ENCODE measurements at regions not wholly inside any gene's neighbourhood (a gene's known extent, or its start where the extent isn't known, plus 50 kb on each side); places are given as distances from the start of the nearest gene placed in this dataset.

DNA sequence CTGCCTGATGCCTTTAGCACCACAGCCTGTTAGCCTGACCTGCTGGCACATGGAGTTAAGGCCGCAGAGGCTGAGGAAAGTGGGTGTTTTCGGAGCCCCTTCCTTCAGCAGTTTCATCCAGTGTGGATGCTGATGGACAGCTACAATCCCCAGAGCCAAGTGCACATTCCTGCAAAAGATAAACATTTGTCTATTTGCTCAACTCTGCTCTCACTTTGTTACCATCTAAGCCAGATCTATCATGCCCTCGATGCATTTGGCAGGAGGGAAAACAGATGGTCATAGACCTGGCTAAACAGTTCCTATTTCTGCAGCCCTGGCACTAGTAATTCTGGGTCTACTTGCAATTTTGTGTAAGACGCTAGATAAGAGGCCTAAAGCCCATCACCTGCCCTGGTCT is 312.9 kb upstream of the RASGRP1 start:
- Histone ChIP-seq H3K4me1 (ENCODE audit: control insufficient read depth, insufficient read depth, low read length) (no peaks in the 10 kb centered on the region), H3K4me3 (ENCODE audit: insufficient read depth, low read depth, low read length) (no peak overlapping the region), H3K36me3 (ENCODE audit: control insufficient read depth, insufficient read depth, low read length) (no peaks in the 10 kb centered on the region), H3K27ac (ENCODE audit: insufficient read depth, low read depth, low read length, poor library complexity, severe bottlenecking) (no peak overlapping the region), H3K9me3 (ENCODE audit: control insufficient read depth, low read length) (no peaks in the 10 kb centered on the region), H3K27me3 (ENCODE audit: control insufficient read depth, insufficient read depth, low read length, poor library complexity, severe bottlenecking) (no peaks in the 10 kb centered on the region)
- 91 to 94% methylated on average over 4 of the region's 4 CpGs for WGBS, 2 experiments

- Histone ChIP-seq H3K27me3 (ENCODE audit: control insufficient read depth, insufficient read depth, low read length, poor library complexity, severe bottlenecking) (no peaks in the 10 kb centered on the region), H3K9me3 (ENCODE audit: control insufficient read depth, low read length) (no peaks in the 10 kb centered on the region), H3K27ac (ENCODE audit: insufficient read depth, low read depth, low read length, poor library complexity, severe bottlenecking) (no peak overlapping the region), H3K4me1 (ENCODE audit: control insufficient read depth, insufficient read depth, low read length) (no peaks in the 10 kb centered on the region), H3K4me3 (ENCODE audit: insufficient read depth, low read depth, low read length) (no peak overlapping the region), H3K36me3 (ENCODE audit: control insufficient read depth, insufficient read depth, low read length) (no peaks in the 10 kb centered on the region)
These were observed 313.4 kb upstream of the RASGRP1 start for GRCh38 chr15:38878026-38878425.

DNA sequence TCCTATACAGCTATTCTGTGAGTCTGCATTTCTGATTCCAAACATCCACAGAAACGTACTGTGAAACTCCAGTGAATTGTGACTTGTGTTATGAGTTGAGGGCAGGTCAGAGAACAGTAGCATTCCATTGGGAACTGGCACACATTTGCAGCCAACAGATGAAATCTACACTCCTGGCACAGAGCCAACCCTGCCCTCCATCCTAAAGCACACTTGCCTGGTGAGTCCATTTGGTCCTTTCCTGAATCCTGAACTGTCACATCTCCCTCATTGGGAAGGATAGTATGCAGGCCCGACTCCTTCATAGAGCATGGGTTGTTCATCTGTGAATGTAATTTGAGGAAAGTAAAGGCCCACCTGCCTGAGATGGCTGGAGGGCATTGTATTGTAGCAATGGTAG is 314.3 kb upstream of the RASGRP1 start:
- Histone ChIP-seq H3K36me3 (ENCODE audit: control insufficient read depth, insufficient read depth, low read length) (no peaks in the 10 kb centered on the region), H3K4me1 (ENCODE audit: control insufficient read depth, insufficient read depth, low read length) (no peaks in the 10 kb centered on the region), H3K4me3 (ENCODE audit: insufficient read depth, low read depth, low read length) (no peak overlapping the region), H3K27me3 (ENCODE audit: control insufficient read depth, insufficient read depth, low read length, poor library complexity, severe bottlenecking) (no peaks in the 10 kb centered on the region), H3K27ac (ENCODE audit: insufficient read depth, low read depth, low read length, poor library complexity, severe bottlenecking) (no peak overlapping the region), H3K9me3 (ENCODE audit: control insufficient read depth, low read length) (no peaks in the 10 kb centered on the region)
- 96% methylated on average over 2 of the region's 2 CpGs for WGBS, 2 experiments

GRCh38 chr15:38879909-38880471 is 315.4 kb upstream of the RASGRP1 start:
- no peak overlapping the region for H3K27ac ChIP-seq (ENCODE audit: insufficient read depth, low read depth, low read length, poor library complexity, severe bottlenecking)
- H3K27me3 ChIP-seq (ENCODE audit: control insufficient read depth, insufficient read depth, low read length, poor library complexity, severe bottlenecking) = no peaks in the 10 kb centered on the region
- H3K4me3 ChIP-seq (ENCODE audit: insufficient read depth, low read depth, low read length) = no peak overlapping the region
- H3K36me3 ChIP-seq (ENCODE audit: control insufficient read depth, insufficient read depth, low read length) = no peaks in the 10 kb centered on the region
- whole genome bisulfite sequencing, 2 experiments = 94 to 97% methylated on average over 4 of the region's 4 CpGs
- H3K4me1 ChIP-seq (ENCODE audit: control insufficient read depth, insufficient read depth, low read length) = no peaks in the 10 kb centered on the region
- H3K9me3 ChIP-seq (ENCODE audit: control insufficient read depth, low read length) = no peaks in the 10 kb centered on the region

DNA sequence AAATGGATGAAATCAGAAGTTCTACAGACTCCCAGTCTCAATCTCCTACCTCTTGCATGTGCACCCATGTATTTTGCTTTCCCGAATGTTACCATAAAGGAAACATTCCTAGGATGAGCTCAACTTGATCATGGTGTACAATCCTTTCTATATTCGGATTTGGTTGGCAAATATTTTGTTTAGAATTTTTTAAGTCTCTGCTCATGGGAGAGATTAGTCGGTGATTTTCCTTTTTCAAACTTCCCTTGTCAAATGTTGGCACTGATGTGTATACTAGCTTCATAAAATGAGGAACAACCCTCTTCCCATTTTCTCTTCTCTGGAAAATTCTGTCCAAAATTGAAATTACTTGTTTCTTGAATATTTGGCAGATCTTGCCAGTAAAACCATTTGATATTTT is 317.6 kb upstream of the RASGRP1 start:
- no peaks in the 10 kb centered on the region for H3K4me1 ChIP-seq (ENCODE audit: control insufficient read depth, insufficient read depth, low read length)
- H3K4me3 ChIP-seq (ENCODE audit: insufficient read depth, low read depth, low read length) = no peak overlapping the region
- H3K27ac ChIP-seq (ENCODE audit: insufficient read depth, low read depth, low read length, poor library complexity, severe bottlenecking) = no peak overlapping the region
- 93 to 100% methylated on average over 3 of the region's 3 CpGs for WGBS, 2 experiments
- H3K9me3 ChIP-seq (ENCODE audit: control insufficient read depth, low read length) = no peaks in the 10 kb centered on the region
- H3K27me3 ChIP-seq (ENCODE audit: control insufficient read depth, insufficient read depth, low read length, poor library complexity, severe bottlenecking) = no peaks in the 10 kb centered on the region
- H3K36me3 ChIP-seq (ENCODE audit: control insufficient read depth, insufficient read depth, low read length) = no peaks in the 10 kb centered on the region

DNA sequence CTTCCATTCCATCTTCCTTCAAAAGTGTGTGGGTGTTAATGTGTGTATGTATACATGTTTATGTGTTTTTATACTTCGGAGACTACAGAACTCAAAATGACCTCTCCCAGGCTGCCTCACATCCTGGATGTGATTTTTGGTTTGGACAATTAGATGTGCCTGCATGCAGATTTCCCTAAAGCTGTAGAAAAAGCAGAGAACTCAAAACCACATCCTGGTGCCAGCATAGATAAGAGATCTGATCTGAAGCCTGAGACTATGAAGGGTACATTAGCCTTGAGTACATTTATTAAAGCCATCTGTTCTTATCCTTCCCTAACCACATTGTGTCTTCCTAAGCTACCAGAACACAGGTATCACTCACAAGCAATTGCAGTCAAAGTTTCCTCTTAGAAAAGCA is 319.4 kb upstream of the RASGRP1 start:
- H3K4me3 ChIP-seq (ENCODE audit: insufficient read depth, low read depth, low read length) = no peak overlapping the region
- H3K4me1 ChIP-seq (ENCODE audit: control insufficient read depth, insufficient read depth, low read length) = no peaks in the 10 kb centered on the region
- no peaks in the 10 kb centered on the region for H3K27me3 ChIP-seq (ENCODE audit: control insufficient read depth, insufficient read depth, low read length, poor library complexity, severe bottlenecking)
- 100% methylated on average over 1 of the region's 1 CpG for WGBS, 2 experiments
- no peak overlapping the region for H3K27ac ChIP-seq (ENCODE audit: insufficient read depth, low read depth, low read length, poor library complexity, severe bottlenecking)
- H3K36me3 ChIP-seq (ENCODE audit: control insufficient read depth, insufficient read depth, low read length) = no peaks in the 10 kb centered on the region
- H3K9me3 ChIP-seq (ENCODE audit: control insufficient read depth, low read length) = no peaks in the 10 kb centered on the region

GRCh38 chr15:38885001-38885400 is 320.4 kb upstream of the RASGRP1 start:
- H3K27me3 ChIP-seq (ENCODE audit: control insufficient read depth, insufficient read depth, low read length, poor library complexity, severe bottlenecking) = no peaks in the 10 kb centered on the region
- 90 to 91% methylated on average over 3 of the region's 3 CpGs for WGBS, 2 experiments
- no peaks in the 10 kb centered on the region for H3K9me3 ChIP-seq (ENCODE audit: control insufficient read depth, low read length)
- H3K27ac ChIP-seq (ENCODE audit: insufficient read depth, low read depth, low read length, poor library complexity, severe bottlenecking) = no peak overlapping the region
- no peak overlapping the region for H3K4me3 ChIP-seq (ENCODE audit: insufficient read depth, low read depth, low read length)
- H3K4me1 ChIP-seq (ENCODE audit: control insufficient read depth, insufficient read depth, low read length) = no peaks in the 10 kb centered on the region
- H3K36me3 ChIP-seq (ENCODE audit: control insufficient read depth, insufficient read depth, low read length) = no peaks in the 10 kb centered on the region

DNA sequence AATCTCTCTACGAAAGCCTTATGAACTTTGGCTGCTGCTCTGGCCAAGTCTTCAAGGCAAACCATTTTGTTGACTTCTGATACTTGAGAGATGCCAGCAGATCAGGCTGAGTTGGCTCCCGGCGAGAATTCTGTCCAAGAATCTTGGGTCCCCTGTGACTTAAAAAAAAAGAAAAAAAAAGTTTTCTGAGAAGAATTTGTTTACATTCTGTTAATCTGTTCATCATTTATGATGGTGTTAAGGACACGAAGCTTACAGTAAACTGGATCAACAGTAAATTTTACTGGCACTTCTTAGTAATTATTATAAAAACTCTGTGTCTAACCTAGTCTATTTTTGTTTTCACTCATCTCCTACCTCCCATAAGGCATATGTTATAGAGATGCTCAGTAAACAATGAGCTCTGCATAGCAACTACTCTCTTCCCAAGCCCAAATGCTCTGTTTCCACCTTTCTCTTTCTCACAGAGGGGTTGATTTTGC is 320.9 kb upstream of the RASGRP1 start:
- H3K9me3 ChIP-seq (ENCODE audit: control insufficient read depth, low read length) = no peaks in the 10 kb centered on the region
- no peaks in the 10 kb centered on the region for H3K4me1 ChIP-seq (ENCODE audit: control insufficient read depth, insufficient read depth, low read length)
- H3K4me3 ChIP-seq (ENCODE audit: insufficient read depth, low read depth, low read length) = no peak overlapping the region
- 89 to 95% methylated on average over 3 to 4 of the region's 4 CpGs for WGBS, 2 experiments
- H3K27me3 ChIP-seq (ENCODE audit: control insufficient read depth, insufficient read depth, low read length, poor library complexity, severe bottlenecking) = no peaks in the 10 kb centered on the region
- H3K27ac ChIP-seq (ENCODE audit: insufficient read depth, low read depth, low read length, poor library complexity, severe bottlenecking) = no peak overlapping the region
- H3K36me3 ChIP-seq (ENCODE audit: control insufficient read depth, insufficient read depth, low read length) = no peaks in the 10 kb centered on the region

DNA sequence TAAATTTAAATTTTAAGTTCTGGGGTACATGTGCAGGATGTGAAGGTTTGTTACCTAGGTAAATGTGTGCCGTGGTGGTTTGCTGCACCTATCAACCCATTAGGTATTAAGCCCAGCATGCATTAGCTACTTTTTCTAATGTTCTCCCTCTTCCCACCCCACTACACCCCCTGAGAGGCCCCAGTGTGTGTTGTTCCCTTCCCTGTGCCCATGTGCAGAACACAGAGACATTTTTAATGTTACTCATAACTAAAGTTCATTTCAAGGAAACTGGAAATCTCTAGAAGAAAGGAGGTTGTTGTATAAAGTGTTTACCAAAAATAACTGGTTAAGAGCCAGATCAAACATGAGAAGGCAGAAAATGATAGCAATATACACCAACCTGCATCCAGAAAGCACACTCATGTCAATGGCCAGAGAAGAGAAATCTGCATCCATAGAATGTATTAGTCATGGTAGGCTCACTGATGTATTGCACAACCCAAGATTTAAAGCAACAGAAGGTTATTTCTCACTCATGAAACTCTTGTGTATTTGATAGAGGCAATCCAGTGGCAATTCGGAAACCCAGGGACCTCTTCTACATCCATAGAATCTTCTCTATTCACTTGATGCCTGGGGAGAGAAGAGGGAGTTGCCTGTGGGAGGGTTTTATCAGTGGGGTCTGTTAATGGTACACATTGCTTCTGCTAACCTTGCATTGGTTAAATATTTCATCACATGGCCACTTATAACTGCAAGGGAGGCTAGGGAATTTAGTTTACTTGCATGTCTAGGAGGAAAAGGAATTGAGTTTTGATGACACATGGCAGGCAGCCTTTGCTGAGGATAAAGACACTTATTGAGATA is 321.9 kb upstream of the RASGRP1 start:
- Histone ChIP-seq H3K4me1 (ENCODE audit: control insufficient read depth, insufficient read depth, low read length) (no peaks in the 10 kb centered on the region), H3K4me3 (ENCODE audit: insufficient read depth, low read depth, low read length) (no peak overlapping the region), H3K27me3 (ENCODE audit: control insufficient read depth, insufficient read depth, low read length, poor library complexity, severe bottlenecking) (no peaks in the 10 kb centered on the region), H3K36me3 (ENCODE audit: control insufficient read depth, insufficient read depth, low read length) (no peaks in the 10 kb centered on the region), H3K27ac (ENCODE audit: insufficient read depth, low read depth, low read length, poor library complexity, severe bottlenecking) (no peak overlapping the region), H3K9me3 (ENCODE audit: control insufficient read depth, low read length) (no peaks in the 10 kb centered on the region)
- 81 to 100% methylated on average over 1 of the region's 2 CpGs for WGBS, 2 experiments

GRCh38 chr15:38888701-38889221 is 324.1 kb upstream of the RASGRP1 start:
- Histone ChIP-seq H3K27me3 (ENCODE audit: control insufficient read depth, insufficient read depth, low read length, poor library complexity, severe bottlenecking) (no peaks in the 10 kb centered on the region), H3K36me3 (ENCODE audit: control insufficient read depth, insufficient read depth, low read length) (no peaks in the 10 kb centered on the region), H3K4me3 (ENCODE audit: insufficient read depth, low read depth, low read length) (no peak overlapping the region), H3K4me1 (ENCODE audit: control insufficient read depth, insufficient read depth, low read length) (no peaks in the 10 kb centered on the region), H3K27ac (ENCODE audit: insufficient read depth, low read depth, low read length, poor library complexity, severe bottlenecking) (no peak overlapping the region), H3K9me3 (ENCODE audit: control insufficient read depth, low read length) (no peaks in the 10 kb centered on the region)
- WGBS, 2 experiments = 86 to 93% methylated on average over 5 of the region's 5 CpGs
